22Rv1 (cell line): ENCODE measurements at regions not wholly inside any gene's neighbourhood (a gene's known extent, or its start where the extent isn't known, plus 50 kb on each side); places are given as distances from the start of the nearest gene placed in this dataset.

Experiments
- H3K27ac ChIP-seq: fragments of 450-650 bp; 2 replicates; pipeline ENCODE4 v1.5.1; 2017
- CTCF ChIP-seq: fragments of 450-650 bp; IDR thresholded peaks from 2 replicates; pipeline ENCODE4 v1.5.1; 2017; ENCODE audit warnings: mild to moderate bottlenecking
- ZFX ChIP-seq: fragments of 450-650 bp; IDR thresholded peaks from 2 replicates; pipeline ENCODE4 v1.6.1; 2017; ENCODE audit warnings: antibody characterized with exemption, borderline replicate concordance

GRCh38 chr1:82625537-82625936, 824.8 kb downstream of the ADGRL2 start:
- TF ChIP-seq ZFX: no peak
- TF ChIP-seq CTCF: no peak
- no peak overlapping the region for H3K27ac ChIP-seq

DNA sequence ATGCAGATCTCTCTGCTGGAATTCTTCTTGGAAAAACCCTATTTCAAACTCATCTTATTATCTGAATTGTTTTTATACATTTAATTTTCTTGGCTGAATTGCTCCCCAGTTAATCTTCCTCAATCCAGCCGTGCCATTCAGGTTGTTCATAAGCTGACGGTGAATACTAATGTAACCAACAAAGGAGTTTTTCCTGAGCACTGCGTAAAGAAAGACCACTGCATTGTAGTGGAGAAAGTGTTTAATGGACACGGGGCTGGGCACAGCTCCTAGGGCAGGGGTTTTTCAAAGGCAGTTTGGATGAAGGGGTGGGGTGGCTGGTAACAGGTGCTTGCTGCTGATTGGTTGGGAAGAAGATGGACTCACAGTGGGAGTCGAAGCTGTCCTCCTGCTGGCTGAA, 820.3 kb downstream of the ADGRL2 start:
- TF ChIP-seq ZFX (no peak), CTCF (no peak)
- H3K27ac ChIP-seq: no peak overlapping the region

DNA sequence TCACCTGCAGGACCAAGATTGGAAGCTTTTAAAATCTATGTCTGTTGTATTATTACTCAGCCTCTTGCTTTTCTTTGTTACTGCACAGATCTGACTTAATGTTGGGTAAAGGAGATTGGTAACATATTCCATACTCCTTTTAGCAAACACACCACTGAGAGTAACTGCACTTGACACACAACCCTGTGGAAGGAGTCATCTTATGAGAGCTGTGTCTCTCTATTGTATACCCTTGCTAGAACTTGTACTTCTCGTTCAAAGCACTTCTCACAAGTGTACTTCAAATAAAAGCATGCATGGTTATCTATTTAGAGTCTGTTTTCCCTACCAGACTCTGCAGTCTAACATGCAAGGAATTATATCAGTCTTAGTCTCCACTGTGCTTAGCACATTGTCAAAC, 813.4 kb downstream of the ADGRL2 start:
- TF ChIP-seq ZFX (no peak), CTCF (no peak)
- H3K27ac ChIP-seq: no peak overlapping the region

GRCh38 chr1:82612986-82613385, 812.3 kb downstream of the ADGRL2 start:
- H3K27ac ChIP-seq: no peak overlapping the region
- TF ChIP-seq ZFX (no peak), CTCF (no peak)

- TF ChIP-seq ZFX: no peak
- no peak for TF ChIP-seq CTCF
- H3K27ac ChIP-seq: no peak overlapping the region
Observed at GRCh38 chr1:82606546-82606945, 805.8 kb downstream of the ADGRL2 start.

DNA sequence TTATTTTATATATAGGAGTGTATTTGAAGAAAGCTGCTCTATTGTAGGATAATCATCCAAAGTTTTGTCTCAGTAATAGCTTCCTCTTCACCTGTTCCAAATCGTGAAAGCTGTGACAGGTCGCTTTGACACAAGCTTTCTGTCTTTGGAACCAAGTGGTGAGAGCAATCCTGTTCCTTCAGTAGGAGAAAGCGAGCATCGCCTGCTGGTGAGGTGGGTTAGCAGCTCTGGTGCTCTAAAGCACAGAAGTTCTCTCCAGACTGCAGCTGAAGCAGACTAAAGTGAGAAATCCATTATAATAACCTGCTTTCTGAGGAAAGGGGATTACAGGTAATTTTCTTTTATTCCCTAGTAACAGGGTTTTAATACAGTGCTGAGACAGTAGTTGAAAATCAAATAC, 803.8 kb downstream of the ADGRL2 start:
- no peak for TF ChIP-seq ZFX
- no peak for TF ChIP-seq CTCF

GRCh38 chr1:82600314-82600713, 799.6 kb downstream of the ADGRL2 start:
- H3K27ac ChIP-seq: no peak overlapping the region
- no peak for TF ChIP-seq ZFX
- TF ChIP-seq CTCF: no peak

More for the DNA sequence above, 803.8 kb downstream of the ADGRL2 start:
- no peak overlapping the region for H3K27ac ChIP-seq
